Cardiac muscle cell (in vitro differentiated cells and primary cell): ENCODE measurements at regions not wholly inside any gene's neighbourhood (a gene's known extent, or its start where the extent isn't known, plus 50 kb on each side); places are given as distances from the start of the nearest gene placed in this dataset.

Experiments
- DNase-seq, 2 donors: peaks; one replicate each; pipeline versions ENCODE4 v3.0.0 to v3.0.0-alpha.2; 2010 to 2017; ENCODE audit warnings: low read depth in 1 of 2, low spot score in 1 of 2
- H3K27ac ChIP-seq: fragments of 200-600 bp; sonication (generic); 2 replicates; pipeline ENCODE4 v1.5.1; 2016
- H3K27me3 ChIP-seq: fragments of 200-600 bp; sonication (generic); 2 replicates; pipeline ENCODE4 v1.6.0; 2016; ENCODE audit warnings: control low read depth
- H3K36me3 ChIP-seq: fragments of 200-600 bp; sonication (generic); 2 replicates; pipeline ENCODE4 v1.5.1; 2016; ENCODE audit warnings: control low read depth
- H3K4me1 ChIP-seq: fragments of 200-600 bp; sonication (generic); 2 replicates; pipeline ENCODE4 v1.8.1; 2017; ENCODE audit warnings: low read depth, mild to moderate bottlenecking, mixed run types
- H3K4me3 ChIP-seq: fragments of 200-600 bp; sonication (generic); 2 replicates; pipeline ENCODE4 v1.5.1; 2016; ENCODE audit warnings: mild to moderate bottlenecking
- H3K9me3 ChIP-seq: fragments of 200-600 bp; sonication (generic); 2 replicates; pipeline ENCODE4 v1.5.1; 2017; ENCODE audit warnings: low read depth, mild to moderate bottlenecking, control low read depth
- CTCF ChIP-seq: IDR thresholded peaks from 2 replicates; pipeline ENCODE4 v1.5.1; 2012; ENCODE audit warnings: low read depth, mild to moderate bottlenecking, low read length

- no peak for DNase-seq
These were observed 593.0 kb downstream of the BNC2 start for GRCh38 chr9:16277471-16277960.

GRCh38 chr9:16278326-16278999 lies 592.0 kb downstream of the BNC2 start:
- H3K27me3 ChIP-seq, result no peaks in the 10 kb centered on the region
- DNase-seq, result no peak
- no peak overlapping the region for H3K27ac ChIP-seq
- H3K4me1 ChIP-seq, result no peaks in the 10 kb centered on the region
- no peaks in the 10 kb centered on the region for H3K36me3 ChIP-seq
- TF ChIP-seq CTCF, result no peak
- no peak overlapping the region for H3K4me3 ChIP-seq
- no peaks in the 10 kb centered on the region for H3K9me3 ChIP-seq

More at GRCh38 chr9:16277471-16277960, 593.0 kb downstream of the BNC2 start:
- H3K9me3 ChIP-seq, result no peaks in the 10 kb centered on the region
- H3K27ac ChIP-seq, result no peak overlapping the region
- H3K36me3 ChIP-seq, result no peaks in the 10 kb centered on the region
- no peaks in the 10 kb centered on the region for H3K4me1 ChIP-seq
- no peak overlapping the region for H3K4me3 ChIP-seq
- TF ChIP-seq CTCF, result no peak
- H3K27me3 ChIP-seq, result no peaks in the 10 kb centered on the region

- DNase-seq, result no peak
- H3K36me3 ChIP-seq, result no peaks in the 10 kb centered on the region
- H3K9me3 ChIP-seq, result no peaks in the 10 kb centered on the region
- no peak overlapping the region for H3K27ac ChIP-seq
- no peaks in the 10 kb centered on the region for H3K27me3 ChIP-seq
- no peaks in the 10 kb centered on the region for H3K4me1 ChIP-seq
- no peak for TF ChIP-seq CTCF
- H3K4me3 ChIP-seq, result no peak overlapping the region
These were observed 588.8 kb downstream of the BNC2 start for GRCh38 chr9:16281707-16282106.

- peak in 1 of 2 donors; percentile 29 for DNase-seq
- H3K36me3 ChIP-seq, result no peaks in the 10 kb centered on the region
- no peak for TF ChIP-seq CTCF
- H3K4me3 ChIP-seq, result no peak overlapping the region
- H3K27me3 ChIP-seq, result no peaks in the 10 kb centered on the region
- no peaks in the 10 kb centered on the region for H3K9me3 ChIP-seq
- H3K27ac ChIP-seq, result no peak overlapping the region
- no peaks in the 10 kb centered on the region for H3K4me1 ChIP-seq
These were observed 588.3 kb downstream of the BNC2 start for GRCh38 chr9:16282216-16282615.

GRCh38 chr9:16282718-16283117 lies 587.8 kb downstream of the BNC2 start:
- H3K4me1 ChIP-seq, result no peaks in the 10 kb centered on the region
- no peaks in the 10 kb centered on the region for H3K27me3 ChIP-seq
- no peaks in the 10 kb centered on the region for H3K9me3 ChIP-seq
- H3K36me3 ChIP-seq, result no peaks in the 10 kb centered on the region
- no peak overlapping the region for H3K27ac ChIP-seq
- no peak for TF ChIP-seq CTCF
- no peak overlapping the region for H3K4me3 ChIP-seq
- DNase-seq, result no peak
